ENCODE measurements at regions not wholly inside any gene's neighbourhood (a gene's known extent, or its start where the extent isn't known, plus 50 kb on each side); places are given as distances from the start of the nearest gene placed in this dataset.

DNA sequence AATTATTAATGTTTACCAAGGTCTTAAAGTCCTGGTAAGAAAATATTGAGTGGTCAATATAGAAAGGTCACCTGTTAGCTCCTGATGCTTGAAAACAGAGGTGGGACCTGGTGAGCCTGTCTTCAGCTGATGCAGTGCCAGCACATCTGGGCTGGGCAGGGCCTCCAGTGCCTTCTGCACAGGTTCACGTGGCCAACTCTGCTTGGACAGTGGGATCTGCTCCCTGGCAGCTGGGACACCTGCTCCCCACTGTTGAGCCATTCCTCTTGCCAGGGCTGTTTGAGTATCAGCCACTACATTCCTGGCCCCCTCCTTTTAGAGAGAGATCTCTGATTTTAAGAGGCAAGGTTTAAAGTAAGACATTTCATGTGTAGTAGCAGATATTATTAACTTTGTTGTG, 135.0 kb downstream of the TM9SF2 start:
- TF ChIP-seq, protein P1, sequence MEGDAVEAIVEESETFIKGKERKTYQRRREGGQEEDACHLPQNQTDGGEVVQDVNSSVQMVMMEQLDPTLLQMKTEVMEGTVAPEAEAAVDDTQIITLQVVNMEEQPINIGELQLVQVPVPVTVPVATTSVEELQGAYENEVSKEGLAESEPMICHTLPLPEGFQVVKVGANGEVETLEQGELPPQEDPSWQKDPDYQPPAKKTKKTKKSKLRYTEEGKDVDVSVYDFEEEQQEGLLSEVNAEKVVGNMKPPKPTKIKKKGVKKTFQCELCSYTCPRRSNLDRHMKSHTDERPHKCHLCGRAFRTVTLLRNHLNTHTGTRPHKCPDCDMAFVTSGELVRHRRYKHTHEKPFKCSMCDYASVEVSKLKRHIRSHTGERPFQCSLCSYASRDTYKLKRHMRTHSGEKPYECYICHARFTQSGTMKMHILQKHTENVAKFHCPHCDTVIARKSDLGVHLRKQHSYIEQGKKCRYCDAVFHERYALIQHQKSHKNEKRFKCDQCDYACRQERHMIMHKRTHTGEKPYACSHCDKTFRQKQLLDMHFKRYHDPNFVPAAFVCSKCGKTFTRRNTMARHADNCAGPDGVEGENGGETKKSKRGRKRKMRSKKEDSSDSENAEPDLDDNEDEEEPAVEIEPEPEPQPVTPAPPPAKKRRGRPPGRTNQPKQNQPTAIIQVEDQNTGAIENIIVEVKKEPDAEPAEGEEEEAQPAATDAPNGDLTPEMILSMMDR (IDR thresholded peaks at IDR 0.05; ENCODE audit: low read depth, low read length), result no peak
- no peak overlapping the region for H3K4me3 ChIP-seq (ENCODE audit: low read depth, low read length)

DNA sequence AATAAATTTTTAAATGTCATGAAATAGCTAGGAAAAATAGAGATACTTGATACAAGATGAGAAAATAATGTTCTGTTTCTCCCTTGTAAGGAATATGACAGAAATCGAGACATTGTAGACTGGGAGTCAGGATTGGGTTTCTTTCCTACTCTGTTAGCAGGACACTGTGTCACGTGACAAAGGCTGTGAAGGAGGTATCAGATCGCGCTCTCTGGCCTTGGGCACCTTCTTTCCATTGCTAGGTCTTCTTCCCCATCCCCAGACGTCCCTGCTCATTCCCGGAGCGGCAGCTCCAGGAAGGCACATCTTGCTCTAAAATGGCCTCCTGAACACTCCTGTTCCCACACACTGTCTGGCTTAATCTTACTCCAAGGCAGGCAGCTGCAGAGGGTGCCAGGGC, 133.4 kb downstream of the TM9SF2 start:
- no peak overlapping the region for H3K4me3 ChIP-seq (ENCODE audit: low read depth, low read length)
- TF ChIP-seq, protein P1 (IDR thresholded peaks at IDR 0.05; ENCODE audit: low read depth, low read length), result no peak

DNA sequence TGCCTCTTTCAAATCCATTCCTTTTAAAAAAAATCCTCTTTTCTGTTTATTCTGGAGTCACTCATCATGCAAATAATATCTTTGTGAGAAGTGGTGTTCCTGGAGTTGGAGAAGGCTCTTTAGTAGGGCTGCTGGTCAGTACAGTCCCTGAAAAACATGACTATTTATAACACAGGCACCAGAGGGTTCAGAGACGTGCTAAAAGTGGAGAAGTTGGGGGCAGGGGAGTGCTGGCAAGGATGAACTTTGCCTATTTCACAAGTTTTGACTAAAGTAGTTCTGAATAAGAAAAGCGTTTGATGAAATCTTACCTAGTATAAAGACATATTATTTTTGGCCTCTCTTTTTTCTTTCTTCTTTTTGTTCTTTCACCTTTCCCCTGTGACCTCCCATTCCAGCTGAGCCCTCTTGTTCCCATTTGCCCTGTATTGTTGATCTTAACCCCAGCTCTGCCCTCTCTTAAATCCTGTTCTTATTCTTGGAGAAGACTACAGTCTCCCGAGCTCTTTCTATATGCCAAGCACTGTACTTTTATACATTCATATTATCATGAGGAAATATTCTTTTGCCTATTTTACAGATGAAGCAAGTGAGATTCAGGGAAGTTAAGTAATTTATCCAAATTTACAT, 129.1 kb downstream of the TM9SF2 start:
- TF ChIP-seq, protein P1 (IDR thresholded peaks at IDR 0.05; ENCODE audit: low read depth, low read length), result no peak
- no peak overlapping the region for H3K4me3 ChIP-seq (ENCODE audit: low read depth, low read length)

DNA sequence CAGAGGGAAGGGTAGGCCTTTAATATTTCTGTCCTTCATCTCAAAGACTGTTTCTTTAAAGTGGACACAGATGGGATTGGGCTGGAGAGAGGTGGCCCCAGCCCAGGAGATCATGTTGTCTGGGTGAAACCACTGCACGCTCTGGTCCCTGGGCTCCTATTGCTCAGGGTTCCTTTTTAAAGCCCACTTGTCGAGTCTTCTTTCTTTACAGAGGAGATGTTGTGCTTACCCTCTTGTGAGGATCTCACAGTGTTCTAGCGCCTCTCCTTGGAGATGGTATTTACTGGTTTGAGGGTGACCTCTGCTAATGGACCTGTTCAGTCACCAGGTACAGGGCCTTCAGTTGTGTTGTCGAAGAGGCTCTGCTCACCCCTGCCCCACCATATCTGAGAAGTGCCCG, 128.4 kb downstream of the TM9SF2 start:
- no peak overlapping the region for H3K4me3 ChIP-seq (ENCODE audit: low read depth, low read length)

DNA sequence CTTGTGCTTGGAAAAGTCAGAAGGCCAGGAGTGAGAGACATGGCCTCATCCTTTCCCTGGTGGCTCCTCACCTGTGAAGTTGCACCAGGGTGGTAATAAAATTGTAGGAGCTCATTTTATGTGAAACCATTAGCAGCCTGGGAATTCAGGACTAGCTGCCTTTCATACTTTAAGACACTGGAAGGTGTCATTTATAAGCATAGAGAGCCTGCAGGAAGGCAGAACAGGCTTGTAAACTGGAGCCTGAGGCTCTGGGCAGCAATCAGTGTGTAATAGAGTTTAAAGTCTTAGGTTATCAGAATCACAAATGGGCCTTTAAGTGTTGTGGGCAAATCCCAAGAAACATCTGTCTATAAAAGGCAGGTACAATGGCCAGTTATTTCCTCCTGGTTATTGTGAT, 127.2 kb downstream of the TM9SF2 start:
- TF ChIP-seq, protein P1 (IDR thresholded peaks at IDR 0.05; ENCODE audit: low read depth, low read length), result no peak
- H3K4me3 ChIP-seq (ENCODE audit: low read depth, low read length), result no peak overlapping the region

More for the DNA sequence above, 128.4 kb downstream of the TM9SF2 start:
- TF ChIP-seq, protein P1 (IDR thresholded peaks at IDR 0.05; ENCODE audit: low read depth, low read length), result no peak

DNA sequence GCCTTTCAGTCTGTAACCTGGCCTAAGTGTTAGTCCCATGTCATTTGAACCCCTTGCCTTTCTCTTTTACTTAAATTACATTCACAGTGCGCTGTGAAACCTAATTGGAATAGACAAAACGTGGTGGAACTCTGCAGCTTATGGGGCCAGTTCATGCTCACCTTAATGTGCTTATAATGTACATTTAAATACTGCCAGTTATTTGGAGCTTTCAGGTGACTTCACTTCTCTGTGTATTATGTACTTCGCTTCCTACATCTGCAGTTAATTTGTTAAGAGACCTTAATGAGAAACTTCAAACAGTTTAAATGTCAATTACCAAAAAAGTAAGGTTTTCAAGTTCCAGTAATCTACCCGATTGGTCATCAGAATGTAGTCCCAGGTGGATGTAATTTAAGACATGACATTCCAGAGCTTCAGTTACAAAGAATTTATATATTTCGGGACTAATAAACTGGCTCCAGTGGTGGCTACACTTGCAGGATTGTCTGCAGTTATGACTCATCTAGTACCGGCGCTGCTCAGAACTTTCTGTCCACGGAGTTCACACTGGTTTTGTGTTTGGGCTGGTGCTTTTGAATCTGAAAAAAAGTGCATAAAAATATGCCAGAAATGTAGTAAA, 125.3 kb downstream of the TM9SF2 start:
- H3K4me3 ChIP-seq (ENCODE audit: low read depth, low read length), result no peak overlapping the region
- TF ChIP-seq, protein P1 (IDR thresholded peaks at IDR 0.05; ENCODE audit: low read depth, low read length), result no peak

DNA sequence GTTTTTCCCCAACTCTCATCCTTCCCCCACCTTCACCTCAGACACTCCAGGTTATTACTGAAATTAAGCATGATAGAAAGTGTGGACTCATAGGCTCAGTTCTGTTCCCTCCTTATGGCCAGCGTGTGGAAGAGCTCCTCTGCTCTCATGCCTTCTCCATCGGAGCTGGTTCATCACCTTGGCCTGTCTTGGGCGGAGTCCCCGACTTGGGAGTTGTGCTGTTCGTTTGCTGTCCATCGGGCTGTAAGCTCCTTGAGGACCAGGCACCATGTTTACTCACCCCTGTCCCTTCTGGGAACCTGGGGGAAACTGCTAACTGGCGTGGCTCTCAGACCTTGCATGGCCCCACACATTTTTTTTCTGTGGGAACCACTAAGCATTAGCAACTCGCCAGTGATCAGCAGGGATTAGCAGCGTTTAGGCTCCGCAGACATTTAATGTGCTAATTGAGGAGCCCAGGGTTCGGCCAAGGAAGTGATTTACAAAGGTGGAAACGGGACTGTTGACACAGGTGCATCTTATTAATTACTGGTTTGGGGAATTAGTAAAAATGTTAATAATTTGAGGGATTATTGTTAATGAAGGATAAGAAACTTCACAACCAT, 123.8 kb downstream of the TM9SF2 start:
- TF ChIP-seq, protein P1 (IDR thresholded peaks at IDR 0.05; ENCODE audit: low read depth, low read length), result no peak
- H3K4me3 ChIP-seq (ENCODE audit: low read depth, low read length), result no peak overlapping the region

Data from WI38 (cell line).